ENCODE measurements at regions not wholly inside any gene's neighbourhood (a gene's known extent, or its start where the extent isn't known, plus 50 kb on each side); places are given as distances from the start of the nearest gene placed in this dataset.
"Not testable (repeated sequence)": the region's sequence is repeated elsewhere in the genome, so short reads cannot be mapped to it uniquely, and the experiment has no call there.

DNA sequence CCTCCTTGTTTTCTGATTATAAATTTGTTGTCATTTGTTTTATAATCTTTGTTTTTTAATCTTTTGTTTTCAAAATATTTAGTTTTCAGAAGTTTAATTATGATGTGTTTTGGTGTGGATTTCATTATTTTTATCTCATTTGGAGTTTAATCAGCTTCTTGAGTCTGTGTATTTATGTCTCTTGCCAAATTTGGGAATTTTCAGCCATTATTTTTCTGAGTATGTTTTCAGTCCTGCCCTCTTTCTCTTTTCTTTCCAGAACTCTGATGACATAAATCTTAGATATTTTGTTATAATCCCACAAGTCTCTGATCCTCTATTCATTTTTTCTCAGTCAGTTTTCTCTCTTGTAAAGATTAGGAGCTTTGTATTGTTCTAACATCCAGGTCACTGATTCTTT, 89.8 kb downstream of the RHOU start:
- no peak for DNase-seq

DNA sequence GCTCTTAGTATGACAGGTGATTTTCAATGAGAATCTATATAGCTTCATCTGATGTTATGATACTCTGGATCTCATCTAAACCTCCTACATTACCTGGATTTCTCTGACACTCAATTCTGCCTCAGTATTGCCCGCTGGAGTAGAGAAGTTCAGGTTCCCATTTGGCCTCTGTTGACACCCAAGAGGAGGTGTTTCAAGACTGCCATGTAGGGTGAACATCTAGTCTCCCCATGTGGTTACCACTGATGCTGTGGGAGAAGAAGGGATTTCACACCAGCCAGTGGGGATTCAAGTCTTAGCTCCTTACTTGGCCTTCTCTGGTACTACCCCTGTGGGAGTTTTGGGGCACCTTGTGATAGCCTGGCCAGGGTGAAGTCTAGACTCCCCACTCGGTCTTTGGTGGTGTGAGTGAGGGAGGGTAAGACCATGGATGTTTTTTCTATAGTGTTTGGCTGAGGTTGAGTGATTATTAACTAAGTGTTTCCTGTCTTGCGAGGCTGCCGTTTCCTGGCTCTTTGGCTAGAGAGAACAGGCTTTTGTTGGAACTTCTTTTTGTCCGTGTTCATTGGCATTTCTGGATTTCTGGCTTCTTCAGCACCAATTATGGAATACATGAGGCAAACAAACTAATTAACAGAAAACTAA, 90.7 kb downstream of the RHOU start:
- DNase-seq, result no peak

DNA sequence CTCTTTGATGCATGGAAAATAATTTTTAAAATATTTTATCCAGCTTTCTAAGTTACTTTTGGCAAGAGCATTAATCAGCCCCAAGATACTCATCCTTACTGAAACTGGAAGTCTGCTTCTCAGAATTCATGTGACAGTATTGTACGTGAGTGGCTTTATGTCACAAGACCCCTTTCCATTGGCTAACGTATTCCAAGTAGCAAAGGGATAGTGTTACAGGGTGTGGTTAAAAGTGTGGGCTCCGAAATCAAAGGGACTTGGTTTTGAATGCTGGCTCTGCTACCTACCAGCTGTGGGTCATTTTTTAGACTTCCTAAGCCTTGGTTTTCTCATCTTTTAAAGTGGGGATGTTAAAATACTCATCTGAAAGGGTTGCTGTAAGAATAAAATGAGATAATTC, 91.7 kb downstream of the RHOU start:
- DNase-seq, result no peak

DNA sequence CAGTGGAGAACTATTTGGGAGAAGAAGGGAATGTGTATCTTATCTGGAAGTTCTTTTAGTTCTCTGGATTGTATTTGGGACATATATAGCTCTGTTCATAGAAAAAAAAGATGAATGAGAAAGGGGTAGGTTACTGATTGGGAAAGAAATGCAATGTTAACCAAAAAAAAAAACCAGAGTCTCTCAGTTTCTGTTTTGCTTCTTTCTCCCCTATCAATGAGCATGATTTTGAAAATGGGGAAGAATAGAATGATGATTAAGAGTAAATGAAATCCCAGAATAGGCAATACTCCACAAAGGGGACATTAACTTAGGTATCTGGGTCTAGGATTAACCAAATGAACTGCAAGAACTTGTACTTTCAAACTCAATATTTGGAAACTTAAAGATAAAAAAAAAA, 92.9 kb downstream of the RHOU start:
- no peak for DNase-seq

DNA sequence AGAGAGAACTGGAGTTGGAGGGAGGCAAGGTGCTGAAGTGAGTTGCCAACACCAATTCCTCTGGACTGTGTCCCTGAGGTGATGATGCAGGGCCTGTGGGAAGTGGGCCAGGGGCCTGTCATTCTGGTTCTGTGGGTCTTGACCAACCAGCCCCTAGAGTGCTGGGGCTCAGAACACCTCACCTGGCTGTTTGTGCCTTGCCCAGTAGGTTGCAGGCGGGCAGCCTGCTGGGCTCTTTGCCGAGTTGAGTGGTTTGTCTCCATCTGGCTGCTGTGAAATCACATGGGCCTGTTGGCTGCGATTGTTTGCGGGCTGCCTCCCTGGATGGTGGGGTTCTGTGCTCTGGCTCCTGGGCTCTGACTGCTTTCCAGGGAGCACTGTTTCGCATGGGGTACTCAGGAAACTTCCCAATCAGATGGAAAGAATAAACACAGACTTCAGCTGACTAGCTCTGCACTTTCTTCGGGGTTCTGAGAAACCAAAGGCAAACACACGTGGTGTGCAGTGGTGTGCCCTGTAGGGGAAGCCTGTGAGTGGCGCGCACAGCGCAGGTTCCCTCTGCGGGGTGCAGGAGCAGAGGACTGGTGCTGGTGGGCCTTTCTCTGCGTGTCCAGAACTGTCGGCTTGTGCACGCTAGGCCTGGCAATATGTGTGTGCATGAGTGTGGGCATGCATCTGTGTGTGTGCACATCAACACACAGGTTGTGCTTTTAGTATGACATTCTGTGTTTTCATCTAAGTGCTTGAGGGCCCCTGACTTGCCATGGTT, 95.1 kb downstream of the RHOU start:
- DNase-seq, result no peak

DNA sequence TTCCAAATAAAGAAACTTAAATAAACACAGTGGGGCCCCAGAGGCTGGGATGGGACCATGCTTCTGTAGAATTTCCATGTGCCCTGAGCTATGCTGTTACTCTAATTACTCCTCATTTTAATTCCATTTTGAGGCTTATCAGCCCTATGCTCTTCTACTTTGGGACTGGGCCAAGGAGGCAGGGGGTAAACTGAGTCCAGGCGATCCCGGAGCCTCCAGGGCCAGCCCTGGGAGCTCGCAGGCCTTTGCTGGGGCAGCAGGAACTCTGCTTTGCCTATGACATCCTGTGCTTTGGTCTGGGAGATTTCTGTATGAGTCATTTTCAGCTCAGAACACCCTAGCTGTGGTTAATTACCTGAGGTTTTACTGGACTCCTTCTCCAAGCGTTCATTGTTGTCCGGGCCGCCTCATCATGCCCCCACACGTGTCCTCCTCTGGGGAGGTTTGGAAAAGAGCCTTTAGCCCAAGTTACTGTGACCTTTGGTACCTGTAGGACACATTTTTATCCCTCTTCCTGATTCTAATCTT, 95.7 kb downstream of the RHOU start:
- DNase-seq, result no peak

DNA sequence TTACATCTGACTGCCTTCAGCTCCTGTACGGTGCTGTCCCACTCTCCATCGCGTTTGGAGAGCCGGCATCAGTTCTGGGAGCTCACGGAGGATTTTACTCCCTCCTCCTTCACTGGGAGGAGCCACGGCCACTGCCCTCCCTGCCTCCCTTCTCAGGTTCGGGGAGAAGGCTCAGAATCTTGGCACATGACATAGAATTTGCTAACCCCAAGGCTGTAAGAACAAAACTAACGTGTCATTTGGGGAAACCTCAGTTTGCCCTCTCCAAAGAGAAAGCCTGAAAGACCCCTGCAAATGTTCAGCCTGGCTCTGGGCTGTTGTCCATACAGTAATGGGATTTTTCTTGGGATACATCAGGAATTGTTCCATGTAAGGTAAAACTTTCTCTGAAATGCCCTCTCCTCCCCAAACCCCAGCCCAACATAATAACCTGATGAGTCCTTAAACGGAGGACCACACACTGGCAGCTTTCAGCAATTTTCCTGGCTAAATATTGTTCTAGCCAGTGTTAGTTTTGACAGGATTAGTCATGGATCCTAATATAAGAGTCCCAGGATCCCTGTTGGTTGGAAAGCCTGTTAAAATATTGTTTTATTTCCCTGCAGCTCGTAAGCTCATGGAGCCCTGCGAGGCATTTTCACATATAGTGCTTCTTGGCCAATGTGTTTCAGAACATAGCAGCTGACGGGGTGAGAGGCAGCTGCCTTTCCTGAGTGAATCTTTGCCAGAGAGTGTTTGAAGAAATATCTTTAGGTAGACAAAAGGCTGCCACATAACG, 98.8 kb downstream of the RHOU start:
- no peak for DNase-seq

DNA sequence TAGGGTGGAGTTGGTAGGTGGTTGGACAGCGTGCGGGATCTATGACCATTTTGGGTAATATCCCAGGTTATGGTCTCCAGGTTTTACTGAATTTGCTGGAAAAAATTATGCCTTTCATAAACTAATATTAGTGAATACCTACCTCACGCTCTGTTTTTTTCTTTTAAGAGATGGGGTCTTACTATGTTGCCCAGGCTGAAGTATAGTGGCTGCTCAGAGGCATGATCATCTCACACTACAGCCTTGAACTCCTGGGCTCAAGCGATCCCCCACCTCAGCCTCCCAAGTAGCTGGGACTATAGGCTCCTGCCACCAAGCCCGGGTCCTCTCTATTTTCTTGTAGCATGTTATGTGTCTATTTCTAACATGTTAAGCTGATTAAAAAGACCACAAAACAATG, 100.2 kb downstream of the RHOU start:
- no peak for DNase-seq

DNA sequence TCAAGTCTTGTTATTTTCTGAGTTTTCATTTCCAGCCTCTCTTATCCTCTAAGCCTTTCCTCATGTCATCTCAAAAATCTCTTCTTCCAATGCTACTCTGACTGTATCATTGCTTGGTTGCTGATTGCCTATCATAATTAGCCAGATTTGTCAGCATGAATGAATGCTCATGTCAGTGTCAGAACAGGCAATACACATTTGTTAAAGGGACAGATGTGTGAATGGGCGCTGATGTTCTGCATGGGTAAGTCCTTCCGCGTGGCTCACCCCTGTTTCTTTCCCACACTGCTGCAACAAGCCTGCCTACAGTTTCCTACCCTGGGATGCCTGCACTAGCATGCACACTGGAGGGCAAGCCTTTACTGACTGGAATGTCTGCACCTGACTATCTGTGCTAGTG, 100.6 kb downstream of the RHOU start:
- DNase-seq, result no peak

DNA sequence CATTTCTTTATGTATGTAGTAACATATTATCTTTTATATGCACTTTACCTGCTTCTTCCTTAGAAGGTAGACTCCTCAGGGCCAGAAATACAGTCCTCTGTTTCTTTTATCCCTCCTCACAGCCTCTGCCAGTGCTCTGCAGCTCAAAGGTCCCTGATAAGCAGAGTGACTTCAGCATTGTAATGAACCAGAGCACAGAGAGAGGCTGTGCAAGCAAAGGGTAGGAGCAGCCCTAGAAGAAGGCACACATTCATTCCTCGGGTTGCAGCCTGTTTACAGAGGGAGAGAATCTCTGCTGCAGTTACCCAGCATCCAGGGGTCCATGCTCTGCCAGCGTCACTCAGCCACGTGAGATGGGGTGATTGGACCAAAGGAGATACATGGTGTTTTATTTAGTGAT, 101.1 kb downstream of the RHOU start:
- DNase-seq, result no peak

DNA sequence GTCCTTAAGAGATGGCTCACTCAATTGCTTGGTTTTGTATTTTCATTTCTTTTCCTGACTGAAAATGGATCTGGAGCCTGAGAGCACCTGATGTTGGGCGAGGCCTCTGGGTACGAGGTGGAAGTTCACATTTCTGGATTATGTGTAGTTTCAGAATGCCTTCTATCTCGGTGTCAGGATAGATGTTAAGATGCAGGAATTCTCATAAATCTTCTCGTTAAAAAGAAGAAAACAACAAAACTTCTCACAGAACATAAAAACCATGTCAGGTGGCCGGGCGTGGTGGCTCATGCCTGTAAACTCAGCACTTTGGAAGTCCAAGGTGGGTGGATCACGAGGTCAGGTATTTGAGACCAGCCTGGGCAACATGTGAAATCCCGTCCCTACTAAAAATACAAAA, 101.8 kb downstream of the RHOU start:
- DNase-seq, result no peak

DNA sequence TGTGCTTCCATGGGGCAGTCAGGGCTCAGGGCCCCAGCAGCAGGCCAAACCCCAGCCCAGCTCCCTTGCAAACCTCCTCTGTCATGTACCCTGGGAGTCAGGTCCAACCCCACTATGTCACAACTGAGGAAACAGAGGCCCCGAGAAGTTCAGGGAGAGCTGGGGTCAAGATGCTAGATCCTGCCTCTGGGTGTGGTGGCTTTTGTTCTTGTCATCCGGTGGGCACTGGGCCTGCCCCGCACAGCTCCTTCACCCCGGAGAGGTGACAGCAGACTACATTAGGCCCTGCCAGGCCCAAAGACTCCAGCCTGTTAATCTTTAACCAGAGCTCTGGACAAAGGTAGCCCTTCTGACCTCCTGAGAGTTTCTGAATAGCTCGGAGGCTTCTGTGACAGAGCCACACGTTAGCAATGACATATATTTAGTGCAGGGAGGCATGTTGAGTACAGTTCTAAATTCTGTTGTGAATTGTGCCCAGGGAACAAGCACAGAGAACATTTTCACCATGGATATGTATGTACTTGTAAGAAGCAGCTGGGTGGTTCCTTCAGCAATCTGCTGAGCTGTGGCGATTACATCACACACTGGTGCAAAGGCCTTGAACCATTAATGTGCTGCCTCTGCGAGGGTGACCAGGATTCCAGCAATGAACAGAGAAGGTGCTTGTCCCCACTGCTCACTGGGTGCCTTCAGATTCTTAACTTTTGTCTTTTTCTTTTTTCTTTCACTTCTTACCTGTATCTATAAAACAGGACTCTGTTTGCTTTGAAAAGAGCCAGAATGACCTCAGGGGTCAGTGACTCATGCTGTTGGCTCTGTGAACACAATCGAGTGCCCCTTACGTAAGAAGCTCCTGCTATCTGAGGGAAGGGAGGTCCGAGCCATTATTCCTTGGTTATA, 102.8 kb downstream of the RHOU start:
- DNase-seq, result no peak

DNA sequence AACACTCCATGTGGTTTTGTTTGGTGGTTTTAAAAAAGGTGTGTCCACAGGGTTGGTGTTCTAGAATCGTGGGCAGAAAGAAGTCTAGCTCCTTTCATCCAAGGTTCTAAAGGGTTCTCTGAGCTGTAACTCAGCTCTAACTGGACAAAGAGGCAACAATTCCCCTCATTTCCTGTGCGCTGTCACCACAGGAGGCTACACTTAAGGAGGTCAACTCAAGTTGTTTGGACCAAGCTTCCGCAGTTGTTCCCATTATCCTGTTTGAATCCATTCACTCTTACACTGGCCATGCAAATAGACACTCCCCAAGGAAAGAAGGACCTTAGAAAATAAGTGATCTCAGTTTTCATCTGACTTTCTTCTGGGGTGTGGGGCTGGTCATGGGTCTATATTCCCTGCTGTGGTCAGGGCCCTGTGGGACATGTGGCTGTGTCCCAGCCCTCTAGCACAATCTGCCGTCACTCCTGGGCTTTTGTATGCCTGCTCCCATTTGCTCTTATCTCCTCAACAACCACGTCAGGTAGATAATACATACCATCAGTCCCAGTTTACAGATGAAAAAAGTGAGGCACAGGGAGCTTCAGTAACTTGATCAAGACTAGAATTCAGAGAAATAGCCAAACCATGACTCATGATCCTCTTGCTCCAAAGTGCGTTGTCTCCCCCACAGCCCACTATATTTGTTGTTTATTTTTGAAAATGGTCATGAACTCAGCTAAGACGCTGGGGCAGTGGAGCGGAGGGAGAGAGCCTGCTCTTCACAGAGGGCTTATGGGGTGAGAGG, 103.6 kb downstream of the RHOU start:
- DNase-seq, result no peak

DNA sequence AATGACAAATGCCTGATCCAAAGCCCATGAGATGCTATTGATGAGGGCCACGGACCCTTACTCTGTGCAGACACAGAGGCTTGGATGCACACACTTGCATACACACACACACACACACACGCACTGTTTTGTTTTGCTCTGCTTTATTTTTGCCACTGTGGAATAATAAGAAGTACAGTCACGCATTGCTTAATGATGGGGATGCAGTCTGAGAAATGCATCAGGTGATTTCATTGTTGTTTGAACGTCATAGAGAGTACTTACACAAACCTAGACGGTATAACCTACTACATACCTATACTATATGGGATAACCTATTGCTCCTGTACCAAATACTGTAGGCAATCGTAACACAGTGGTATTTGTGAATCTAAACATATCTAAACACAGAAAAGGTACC, 104.4 kb downstream of the RHOU start:
- DNase-seq, result no peak

DNA sequence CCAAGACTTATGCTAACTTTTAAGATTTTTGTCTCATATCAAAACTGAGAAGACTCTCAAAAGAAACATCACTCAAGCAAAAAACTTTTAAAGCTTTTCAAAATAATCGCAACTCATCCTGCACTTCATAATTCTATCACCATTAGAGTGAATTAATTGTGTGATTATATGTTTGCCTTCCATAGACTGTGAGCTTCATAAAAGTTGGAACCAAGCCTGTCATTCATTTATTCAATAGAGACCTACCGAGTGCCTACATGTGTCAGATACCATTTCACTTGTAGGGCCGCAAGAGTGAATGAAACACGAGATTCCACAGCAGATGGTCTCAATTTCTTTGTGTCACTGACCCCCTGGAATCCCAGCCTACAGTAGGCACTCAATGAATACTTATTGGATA, 106.4 kb downstream of the RHOU start:
- DNase-seq, result no peak

DNA sequence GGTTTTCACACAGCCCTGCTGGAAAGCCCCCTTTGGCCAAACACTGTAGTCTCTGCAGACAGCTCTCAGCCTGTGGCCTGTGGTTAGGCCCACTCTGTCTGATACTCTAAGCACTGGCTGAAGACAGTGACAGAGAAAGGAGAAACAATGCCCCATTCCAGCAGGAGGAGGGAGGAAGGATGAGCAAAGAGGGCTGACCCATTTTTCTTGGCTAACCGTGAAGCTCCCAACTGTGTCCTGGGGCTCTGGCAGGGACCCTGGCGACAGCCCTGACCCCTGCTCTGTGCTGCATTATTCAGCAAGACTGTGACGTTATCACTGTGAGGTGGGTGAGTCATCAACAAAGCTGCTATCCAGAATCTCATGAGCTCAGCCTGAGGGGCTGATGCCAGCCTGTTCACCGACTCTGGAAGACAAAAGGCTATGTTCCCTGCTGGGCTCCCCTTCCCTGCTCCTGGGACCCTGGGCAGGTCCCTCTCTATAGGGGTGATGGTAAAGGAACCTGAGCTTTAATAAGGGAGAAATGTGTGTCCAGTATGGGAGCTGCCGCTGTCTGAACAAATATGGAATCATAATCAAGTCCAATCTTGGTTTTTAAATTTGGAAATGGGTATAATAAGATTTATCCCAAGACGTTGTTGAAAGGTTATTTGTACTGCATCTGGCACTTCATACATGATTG, 107.0 kb downstream of the RHOU start:
- no peak for DNase-seq

DNA sequence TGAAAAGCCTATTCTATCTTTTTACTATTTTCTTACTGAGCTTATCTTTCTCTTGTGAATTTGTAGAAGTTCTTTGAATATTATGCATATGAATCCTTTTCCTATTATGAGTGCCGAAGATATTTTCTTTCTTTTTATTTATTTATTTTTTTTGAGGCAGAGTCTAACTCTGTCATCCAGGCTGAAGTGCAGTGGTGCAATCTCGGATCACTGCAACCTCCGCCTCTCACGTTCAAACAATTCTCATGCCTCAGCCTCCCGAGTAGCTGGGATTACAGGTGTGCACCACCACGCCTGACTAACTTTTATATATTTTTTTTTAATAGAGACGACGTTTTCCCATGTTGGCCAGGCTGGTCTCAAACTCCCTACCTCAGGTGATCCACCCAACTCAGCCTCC, 109.8 kb downstream of the RHOU start:
- no peak for DNase-seq

DNA sequence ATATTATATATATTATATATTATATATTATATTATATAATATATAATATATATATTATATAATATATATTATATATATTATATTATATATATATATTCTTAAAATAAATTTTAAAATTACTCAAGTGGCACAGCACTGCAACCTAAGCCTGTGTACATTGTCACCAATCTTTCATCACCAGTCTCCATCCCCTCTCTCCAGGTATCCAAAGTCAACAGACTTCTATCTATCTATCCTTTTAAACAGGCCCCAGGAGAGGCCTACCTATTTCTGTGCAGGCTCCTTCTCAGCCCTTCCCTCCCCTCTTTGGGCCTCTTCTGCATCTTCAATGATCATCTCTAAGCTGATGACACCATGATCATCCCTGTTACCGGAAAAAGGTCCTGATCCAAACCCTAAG, 111.7 kb downstream of the RHOU start:
- DNase-seq, result no peak

DNA sequence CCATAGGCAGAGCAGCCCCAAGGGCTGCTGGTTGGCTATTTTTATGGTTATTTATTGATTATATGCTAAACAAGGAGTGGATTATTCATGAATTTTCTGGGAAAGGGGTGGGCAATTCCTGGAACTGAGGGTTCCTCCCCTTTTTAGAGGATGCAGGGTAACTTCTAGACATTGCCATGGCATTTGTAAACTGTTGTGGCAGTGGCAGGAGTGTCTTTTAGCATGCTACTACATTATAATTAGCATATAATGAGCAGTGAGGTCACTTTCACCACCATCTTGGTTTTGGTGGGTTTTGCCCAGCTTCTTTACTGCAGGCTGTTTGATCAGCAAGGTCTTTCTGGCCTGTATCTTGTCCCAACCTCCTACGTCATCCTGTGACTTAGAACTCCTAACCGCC, 112.2 kb downstream of the RHOU start:
- DNase-seq, result not testable (repeated sequence)

DNA sequence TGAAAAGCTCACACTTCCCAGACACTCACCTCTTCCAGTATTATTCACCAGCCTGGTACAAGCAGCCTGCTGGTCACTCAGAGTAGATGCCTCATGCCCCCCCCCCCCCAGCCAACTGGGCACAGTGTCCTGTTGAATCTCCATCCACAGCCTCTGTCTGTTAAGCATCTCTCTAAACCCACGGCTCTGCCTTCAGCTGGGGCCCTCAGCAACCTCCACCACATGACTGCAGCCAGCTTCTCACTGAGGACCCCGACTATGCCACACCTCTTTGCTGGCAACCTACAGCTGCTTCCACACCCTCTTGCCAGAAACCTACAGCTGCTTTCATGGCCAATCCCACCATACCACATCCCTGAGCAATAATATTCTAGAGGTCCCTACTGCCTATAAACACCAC, 113.1 kb downstream of the RHOU start:
- no peak for DNase-seq

DNA sequence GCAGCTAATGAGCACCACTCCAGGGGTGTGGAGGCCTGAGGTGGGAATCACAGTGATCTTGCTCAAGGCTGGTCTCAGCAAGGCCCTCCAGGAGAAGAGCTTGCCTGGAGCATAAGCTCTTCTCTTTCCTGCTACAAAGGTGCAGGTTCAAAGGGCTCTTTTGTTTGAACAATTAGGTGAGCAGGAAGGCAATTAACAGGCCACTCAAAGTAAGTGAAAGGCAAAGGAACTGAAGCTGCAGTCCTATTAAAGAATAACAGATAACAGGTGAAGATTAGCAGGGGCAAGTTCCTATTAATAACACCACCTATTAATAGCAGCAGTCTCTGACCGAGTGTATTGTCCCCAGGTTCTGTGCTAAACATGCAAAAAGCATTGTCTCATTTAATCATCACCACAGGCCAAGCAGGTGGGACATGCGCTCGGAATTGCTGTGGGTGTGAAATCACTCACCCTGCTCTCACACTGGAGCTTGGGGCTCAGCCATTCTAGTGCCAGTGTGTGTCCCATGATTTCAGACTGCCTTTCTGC, 113.8 kb downstream of the RHOU start:
- DNase-seq, result no peak
